SK-N-SH (cell line): ENCODE measurements at regions not wholly inside any gene's neighbourhood (a gene's known extent, or its start where the extent isn't known, plus 50 kb on each side); places are given as distances from the start of the nearest gene placed in this dataset.

ENCODE experiments used
- CTCF ChIA-PET: fragments of 300-600, 350-600 bp; formaldehyde crosslinking; extraction: SDS; loops from one replicate; lab custom pipeline; 2021; lab: Yijun Ruan, JAX
- POLR2A ChIA-PET: fragments of 350-600 bp; sonication (Branson Sonifier 250); formaldehyde crosslinking; extraction: SDS; loops from one replicate; lab custom pipeline; 2020; ENCODE audit warnings: antibody characterized with exemption, inconsistent platforms; lab: Yijun Ruan, JAX
- DNase-seq: peaks from one replicate; pipeline ENCODE4 v3.0.0; 2012
- H2AFZ ChIP-seq: fragments of 200-600 bp; sonication (generic); 2 replicates; pipeline ENCODE4 v1.8.1; 2016; ENCODE audit warnings: antibody characterized with exemption, mild to moderate bottlenecking, low read depth
- H3F3A ChIP-seq: fragments of 200-600 bp; sonication (generic); replicated peaks from 2 replicates; pipeline ENCODE3; 2016; ENCODE audit warnings: antibody characterized with exemption, mild to moderate bottlenecking; ENCODE audit not compliant: insufficient read depth
- H3K27ac ChIP-seq, 2 experiments: fragments of 200-500 bp in 1 of 2; fragments of 200-600 bp in 1 of 2; sonication (Bioruptor generic) in 1 of 2; sonication (generic), shearing (Covaris generic) in 1 of 2; 2 replicates each; pipeline versions ENCODE4 v1.5.1 to v1.6.1; 2014 to 2016; ENCODE audit warnings: low read depth in 2 of 2, inconsistent platforms in 1 of 2, low read length in 1 of 2, mild to moderate bottlenecking in 1 of 2, mixed read lengths in 1 of 2
- H3K27me3 ChIP-seq: fragments of 200-600 bp; sonication (generic), shearing (Covaris generic); 2 replicates; pipeline ENCODE4 v1.6.1; 2016; ENCODE audit warnings: mixed run types; ENCODE audit not compliant: insufficient read depth
- H3K36me3 ChIP-seq, 2 experiments: fragments of 200-500 bp in 1 of 2; fragments of 200-600 bp in 1 of 2; sonication (Bioruptor generic) in 1 of 2; sonication (generic) in 1 of 2; replicated peaks in 1 of 2; 2 replicates each; pipeline versions ENCODE3 to v1.5.1; 2014 to 2016; ENCODE audit warnings: low read length in 1 of 2, mild to moderate bottlenecking in 1 of 2; ENCODE audit not compliant: insufficient read depth in 2 of 2, control insufficient read depth in 1 of 2
- H3K4me1 ChIP-seq, 2 experiments: fragments of 200-500 bp in 1 of 2; fragments of 200-600 bp in 1 of 2; sonication (Bioruptor generic) in 1 of 2; sonication (generic), shearing (Covaris generic) in 1 of 2; 2 replicates each; pipeline versions ENCODE4 v1.5.1 to v1.6.1; 2014 to 2016; ENCODE audit warnings: low read depth in 1 of 2, low read length in 1 of 2, mixed run types in 1 of 2; ENCODE audit not compliant: insufficient read depth in 2 of 2, control insufficient read depth in 1 of 2
- H3K4me2 ChIP-seq: fragments of 200-600 bp; sonication (generic), shearing (Covaris generic); 2 replicates; pipeline ENCODE4 v1.6.1; 2017; ENCODE audit warnings: mixed run types
- H3K4me3 ChIP-seq, 2 experiments: fragments of 200-500 bp in 1 of 2; fragments of 200-600 bp in 1 of 2; sonication (Bioruptor generic) in 1 of 2; sonication (generic), shearing (Covaris generic) in 1 of 2; 2 replicates each; pipeline versions ENCODE4 v1.5.1 to v1.8.1; 2014 to 2016; ENCODE audit warnings: low read depth in 2 of 2, inconsistent platforms in 1 of 2, low read length in 1 of 2, mild to moderate bottlenecking in 1 of 2, mixed read lengths in 1 of 2, moderate library complexity in 1 of 2
- H3K79me2 ChIP-seq: fragments of 200-600 bp; sonication (generic); 2 replicates; pipeline ENCODE4 v1.8.1; 2017; ENCODE audit warnings: mild to moderate bottlenecking; ENCODE audit not compliant: insufficient read depth
- H3K9ac ChIP-seq: fragments of 200-600 bp; sonication (generic); 2 replicates; pipeline ENCODE4 v1.6.1; 2017; ENCODE audit warnings: mixed run types
- H3K9me2 ChIP-seq: fragments of 200-600 bp; sonication (generic); 2 replicates; pipeline ENCODE4 v1.6.1; 2017; ENCODE audit warnings: mixed run types
- H3K9me3 ChIP-seq: fragments of 200-600 bp; sonication (generic); 2 replicates; pipeline ENCODE4 v1.6.1; 2017; ENCODE audit warnings: mixed run types, mild to moderate bottlenecking, moderate library complexity
- H4K20me1 ChIP-seq: fragments of 200-600 bp; sonication (generic); 2 replicates; pipeline ENCODE4 v1.6.1; 2017; ENCODE audit warnings: mild to moderate bottlenecking, mixed run types; ENCODE audit not compliant: insufficient read depth
- CHD2 ChIP-seq: fragments of 150-350 bp; IDR thresholded peaks from 2 replicates; pipeline ENCODE4 v1.6.1; 2018; ENCODE audit warnings: low read length; ENCODE audit not compliant: partially characterized antibody
- FOSL2 ChIP-seq: IDR thresholded peaks from 2 replicates; pipeline ENCODE4 v1.4.0; 2012; ENCODE audit warnings: low read depth, mild to moderate bottlenecking, moderate library complexity, borderline replicate concordance
- FOXJ3 ChIP-seq: sonication (generic); formaldehyde crosslinking; IDR thresholded peaks from 2 replicates; pipeline ENCODE4 v1.5.1; 2020; ENCODE audit warnings: mild to moderate bottlenecking, missing genetic modification reagents
- FOXM1 ChIP-seq: IDR thresholded peaks from 2 replicates; pipeline ENCODE4 v1.4.0; 2012; ENCODE audit warnings: low read depth, mild to moderate bottlenecking
- NFIC ChIP-seq: IDR thresholded peaks from 2 replicates; pipeline ENCODE4 v1.4.0; 2012; ENCODE audit warnings: borderline replicate concordance
- POLR2AphosphoS5 ChIP-seq: IDR thresholded peaks from 2 replicates; pipeline ENCODE4 v1.6.1; 2012; ENCODE audit warnings: low read depth, low read length
- RAD21 ChIP-seq: IDR thresholded peaks from 2 replicates; pipeline ENCODE4 v1.6.1; 2012; ENCODE audit warnings: mild to moderate bottlenecking, low read length
- RXRA ChIP-seq: IDR thresholded peaks from 2 replicates; pipeline ENCODE4 v1.4.0; 2012; ENCODE audit warnings: low read depth, mild to moderate bottlenecking, borderline replicate concordance
- SIN3A ChIP-seq: IDR thresholded peaks from 2 replicates; pipeline ENCODE4 v1.6.1; 2012; ENCODE audit warnings: low read depth, mild to moderate bottlenecking, low read length, moderate library complexity, borderline replicate concordance
- SMC3 ChIP-seq: IDR thresholded peaks from 2 replicates; pipeline ENCODE4 v1.6.1; 2012; ENCODE audit warnings: low read depth, low read length, improper control_type of control experiment
- TAF1 ChIP-seq: IDR thresholded peaks from 2 replicates; pipeline ENCODE4 v1.6.1; 2012; ENCODE audit warnings: low read depth, mild to moderate bottlenecking, low read length, moderate library complexity, borderline replicate concordance
- TCF12 ChIP-seq: IDR thresholded peaks from 2 replicates; pipeline ENCODE4 v1.4.0; 2012
- YY1 ChIP-seq: IDR thresholded peaks from 2 replicates; pipeline ENCODE4 v1.4.0; 2012; ENCODE audit warnings: low read depth, mild to moderate bottlenecking
- WGBS: methylation state at CpG from one replicate; pipeline ENCODE4 v1.1.6; 2017; ENCODE audit warnings: low lambda C conversion rate; 5-methylcytosine and 5-hydroxymethylcytosine counted together
- TF ChIP-seq, protein P1 (sequence below): fragments of 150-350 bp; IDR thresholded peaks from 2 replicates; pipeline ENCODE4 v1.6.1; 2017; ENCODE audit warnings: antibody characterized with exemption, low read length, low read depth, borderline replicate concordance
- TF ChIP-seq, protein P2 (sequence below): IDR thresholded peaks from 2 replicates; pipeline ENCODE4 v1.4.0; 2012; ENCODE audit warnings: low read depth, borderline replicate concordance
- TF ChIP-seq, protein P3 (sequence below): fragments of 200-600 bp; sonication (generic); IDR thresholded peaks from 2 replicates; pipeline ENCODE4 v1.6.1; 2017; ENCODE audit warnings: antibody characterized with exemption, mild to moderate bottlenecking, moderate library complexity

DNA sequence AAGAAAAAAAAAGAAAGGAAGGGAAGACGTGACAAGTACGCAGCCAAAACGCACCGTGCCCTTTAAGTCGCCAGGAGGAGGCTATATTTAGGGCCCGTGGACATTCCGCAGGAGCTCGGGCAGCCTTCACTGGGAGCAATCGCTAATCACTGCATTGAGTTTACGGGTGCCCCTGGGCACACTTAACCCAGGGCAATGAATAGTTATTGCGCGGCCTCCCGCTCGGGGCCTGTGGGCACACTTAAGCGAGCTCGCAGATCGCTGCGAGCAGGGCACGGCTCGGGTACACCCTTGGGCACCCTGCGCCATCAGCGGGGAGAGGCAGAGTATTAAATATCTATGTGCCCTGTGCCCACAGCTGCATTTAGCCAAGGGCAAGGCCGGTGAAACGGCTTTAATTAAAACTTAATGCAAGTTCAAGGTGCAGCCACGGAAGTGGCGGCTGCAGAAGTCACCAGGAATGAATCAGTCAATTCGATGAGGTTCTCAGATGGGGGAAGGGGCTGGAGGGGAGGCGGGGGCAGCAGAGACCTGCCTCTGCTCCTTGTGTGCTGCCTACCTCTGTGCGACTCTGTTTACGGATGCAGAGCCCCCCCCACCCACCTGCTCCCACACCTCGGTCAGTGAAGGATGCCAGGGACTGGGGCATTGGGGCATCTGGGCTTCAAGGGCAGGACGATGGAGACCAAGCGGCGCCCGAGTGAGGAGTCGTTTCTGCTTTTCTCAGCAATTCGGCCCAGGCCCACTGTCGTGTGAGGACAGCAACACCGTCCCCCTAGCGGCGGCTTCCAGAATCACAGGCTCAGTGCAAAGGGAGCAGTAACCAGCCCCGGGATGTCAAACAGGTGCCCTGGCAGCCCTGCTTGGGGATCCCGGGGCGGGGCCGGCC lies 51.8 kb upstream of the TARDBP start:
- H4K20me1 ChIP-seq, result no peaks in the 10 kb centered on the region
- POLR2A ChIA-PET, result no interaction called here

DNA sequence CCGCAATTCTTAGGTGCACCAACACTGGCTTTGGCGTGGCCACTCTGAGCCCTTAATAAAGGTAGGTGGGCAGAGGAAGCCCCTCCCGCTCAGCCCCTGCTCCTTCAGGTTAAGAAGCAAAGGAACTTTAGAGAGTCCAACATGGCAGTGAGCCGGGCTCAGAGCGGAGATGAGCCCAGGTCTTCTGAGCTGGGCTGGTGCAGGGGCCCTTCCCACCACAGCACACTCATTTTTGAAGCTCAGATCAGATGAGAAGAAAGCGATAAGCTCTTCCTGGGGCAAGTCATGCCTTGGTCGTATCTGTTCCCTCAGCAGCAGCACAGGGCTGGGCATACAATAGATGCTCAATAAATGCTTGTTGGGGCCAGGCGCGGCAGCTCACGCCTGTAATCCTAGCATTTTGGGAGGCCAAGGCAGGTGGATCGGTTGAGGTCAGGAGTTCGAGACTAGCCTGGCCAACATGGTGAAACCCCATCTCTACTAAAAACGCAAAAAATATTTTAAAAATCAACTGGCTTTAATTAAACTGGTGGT lies 51.1 kb upstream of the TARDBP start:
- CTCF ChIA-PET, result interaction anchor here (0.6 to 3.2 kb wide), 17 partner anchors 11 to 454 kb away, joined by 3 to 30 read pairs (median 3); no protein-coding TSS in a partner anchor
- TF ChIP-seq NFIC (no peak), FOSL2 (no peak), YY1 (no peak), RXRA (no peak), TCF12 (no peak), SMC3 (no peak), FOXJ3 (CRISPR knock-in tag) (no peak), FOXM1 (no peak), TAF1 (no peak), POLR2AphosphoS5 (no peak)
- TF ChIP-seq, protein P1, sequence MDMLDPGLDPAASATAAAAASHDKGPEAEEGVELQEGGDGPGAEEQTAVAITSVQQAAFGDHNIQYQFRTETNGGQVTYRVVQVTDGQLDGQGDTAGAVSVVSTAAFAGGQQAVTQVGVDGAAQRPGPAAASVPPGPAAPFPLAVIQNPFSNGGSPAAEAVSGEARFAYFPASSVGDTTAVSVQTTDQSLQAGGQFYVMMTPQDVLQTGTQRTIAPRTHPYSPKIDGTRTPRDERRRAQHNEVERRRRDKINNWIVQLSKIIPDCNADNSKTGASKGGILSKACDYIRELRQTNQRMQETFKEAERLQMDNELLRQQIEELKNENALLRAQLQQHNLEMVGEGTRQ, result no peak
- TF ChIP-seq, protein P2, sequence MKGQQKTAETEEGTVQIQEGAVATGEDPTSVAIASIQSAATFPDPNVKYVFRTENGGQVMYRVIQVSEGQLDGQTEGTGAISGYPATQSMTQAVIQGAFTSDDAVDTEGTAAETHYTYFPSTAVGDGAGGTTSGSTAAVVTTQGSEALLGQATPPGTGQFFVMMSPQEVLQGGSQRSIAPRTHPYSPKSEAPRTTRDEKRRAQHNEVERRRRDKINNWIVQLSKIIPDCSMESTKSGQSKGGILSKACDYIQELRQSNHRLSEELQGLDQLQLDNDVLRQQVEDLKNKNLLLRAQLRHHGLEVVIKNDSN, result no peak

More for the DNA sequence above, 51.8 kb upstream of the TARDBP start:
- Histone ChIP-seq H3K79me2 (no peaks in the 10 kb centered on the region), H2AFZ (no peak overlapping the region), H3K27me3 (0 out of 2 replicates have a peak, but pooled peaks cover 8% of the 10 kb centered on the region), H3K9me3 (no peaks in the 10 kb centered on the region), H3K4me3 (peak overlapping the region in 1 of 2 experiments; percentile 26; a peak in 1 of 4 replicates), H3K36me3 (no peaks in the 10 kb centered on the region), H3F3A (no peaks in the 10 kb centered on the region), H3K9ac (no peak overlapping the region), H3K9me2 (no peaks in the 10 kb centered on the region), H3K4me2 (no peak overlapping the region), H3K27ac (peak overlapping the region in 1 of 2 experiments; percentile 31; a peak in 1 of 4 replicates), H3K4me1 (peaks cover 0 to 14% of the 10 kb centered on the region in 2 experiments; a peak in 1 of 4 replicates)
- TF ChIP-seq NFIC (no peak), RAD21 (peak; percentile 74), SMC3 (peak; percentile 68; the same call in 1 of the 2 replicates), TCF12 (no peak), CHD2 (no peak), SIN3A (no peak)
- TF ChIP-seq, protein P1, result no peak
- TF ChIP-seq, protein P3, sequence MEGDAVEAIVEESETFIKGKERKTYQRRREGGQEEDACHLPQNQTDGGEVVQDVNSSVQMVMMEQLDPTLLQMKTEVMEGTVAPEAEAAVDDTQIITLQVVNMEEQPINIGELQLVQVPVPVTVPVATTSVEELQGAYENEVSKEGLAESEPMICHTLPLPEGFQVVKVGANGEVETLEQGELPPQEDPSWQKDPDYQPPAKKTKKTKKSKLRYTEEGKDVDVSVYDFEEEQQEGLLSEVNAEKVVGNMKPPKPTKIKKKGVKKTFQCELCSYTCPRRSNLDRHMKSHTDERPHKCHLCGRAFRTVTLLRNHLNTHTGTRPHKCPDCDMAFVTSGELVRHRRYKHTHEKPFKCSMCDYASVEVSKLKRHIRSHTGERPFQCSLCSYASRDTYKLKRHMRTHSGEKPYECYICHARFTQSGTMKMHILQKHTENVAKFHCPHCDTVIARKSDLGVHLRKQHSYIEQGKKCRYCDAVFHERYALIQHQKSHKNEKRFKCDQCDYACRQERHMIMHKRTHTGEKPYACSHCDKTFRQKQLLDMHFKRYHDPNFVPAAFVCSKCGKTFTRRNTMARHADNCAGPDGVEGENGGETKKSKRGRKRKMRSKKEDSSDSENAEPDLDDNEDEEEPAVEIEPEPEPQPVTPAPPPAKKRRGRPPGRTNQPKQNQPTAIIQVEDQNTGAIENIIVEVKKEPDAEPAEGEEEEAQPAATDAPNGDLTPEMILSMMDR, result peak; percentile 77
- peak; percentile 90 for DNase-seq
- CTCF ChIA-PET, result interaction anchor here (0.5 to 3.2 kb wide), 25 partner anchors 9 to 1022 kb away, joined by 3 to 30 read pairs (median 3); no protein-coding TSS in a partner anchor
- WGBS, result 61% methylated on average over 37 of the region's 45 CpGs

More for the DNA sequence above, 51.1 kb upstream of the TARDBP start:
- 62% methylated on average over 9 of the region's 13 CpGs for WGBS
- no peak overlapping the region for H3K9ac ChIP-seq
- no peaks in the 10 kb centered on the region for H3K9me3 ChIP-seq
- H2AFZ ChIP-seq, result no peak overlapping the region
- no peak overlapping the region for H3K27ac ChIP-seq
- no peaks in the 10 kb centered on the region for H3K79me2 ChIP-seq
- 0 out of 4 replicates have a peak overlapping the region, but pooled peaks of 1 of the 2 experiments have one; percentile 26 for H3K4me3 ChIP-seq
- 0 out of 2 replicates have a peak, but pooled peaks cover 8% of the 10 kb centered on the region for H3K27me3 ChIP-seq
- H3F3A ChIP-seq, result no peaks in the 10 kb centered on the region
- no peaks in the 10 kb centered on the region for H4K20me1 ChIP-seq
- H3K4me2 ChIP-seq, result no peak overlapping the region
- no peaks in the 10 kb centered on the region for H3K9me2 ChIP-seq
- H3K4me1 ChIP-seq, result peaks cover 0 to 14% of the 10 kb centered on the region in 2 experiments; a peak in 1 of 4 replicates
- no peaks in the 10 kb centered on the region for H3K36me3 ChIP-seq
- no peak for DNase-seq
- POLR2A ChIA-PET, result no interaction called here
